SW480 (cell line): ENCODE measurements at regions not wholly inside any gene's neighbourhood (a gene's known extent, or its start where the extent isn't known, plus 50 kb on each side); places are given as distances from the start of the nearest gene placed in this dataset.

Experiments used
- DNase-seq: peaks from one replicate; pipeline ENCODE4 v3.0.0-alpha.2; 2016; ENCODE audit warnings: low spot score

GRCh38 chr5:59959330-59959729 is 65.8 kb upstream of the PDE4D start:
- DNase-seq = no peak

- DNase-seq = no peak
Measured at GRCh38 chr5:59956130-59956783, 62.7 kb upstream of the PDE4D start.

GRCh38 chr5:59955241-59955640 is 61.7 kb upstream of the PDE4D start:
- no peak for DNase-seq

GRCh38 chr5:59943452-59944113 is 50.1 kb upstream of the PDE4D start:
- no peak for DNase-seq
